ENCODE measurements at regions not wholly inside any gene's neighbourhood (a gene's known extent, or its start where the extent isn't known, plus 50 kb on each side); places are given as distances from the start of the nearest gene placed in this dataset.

DNA sequence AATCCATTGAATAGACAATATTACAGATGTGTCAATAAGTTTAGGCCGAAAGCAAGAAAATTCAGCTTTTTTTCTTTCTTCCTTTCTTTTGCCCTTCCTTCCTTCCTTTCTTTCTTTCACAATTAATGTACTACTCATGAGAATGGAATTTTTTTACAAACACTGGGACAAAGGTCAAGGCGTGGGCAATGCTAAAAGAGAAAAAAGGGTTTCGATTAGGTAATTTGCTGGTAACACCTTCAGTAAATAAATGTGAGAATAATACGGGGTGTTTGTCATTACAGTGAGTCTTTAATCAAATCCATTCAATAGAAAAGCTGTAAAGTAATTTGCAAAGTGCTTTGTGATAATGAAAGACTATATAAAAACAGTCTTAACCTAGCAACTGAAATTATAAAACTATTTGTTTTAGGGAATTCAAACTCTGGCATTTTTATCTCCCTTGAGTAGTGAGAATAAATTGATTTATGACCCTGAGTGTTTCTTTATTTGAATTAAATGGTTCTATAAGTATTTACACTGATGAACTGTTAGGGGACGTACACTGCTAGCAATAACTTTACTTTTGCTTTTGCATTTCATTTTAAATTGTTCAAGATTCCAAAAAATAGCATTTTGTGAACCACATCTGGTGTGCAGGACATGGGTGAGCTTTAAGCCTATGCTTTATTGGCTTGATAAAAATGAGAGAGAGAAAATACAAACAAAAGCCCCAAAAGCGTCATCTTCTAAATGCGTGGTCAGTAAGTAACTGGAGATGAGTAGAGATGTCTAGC is 104.2 kb upstream of the THRB start:
- no peak for DNase-seq (ENCODE audit: low read depth)
- H3K4me3 ChIP-seq (ENCODE audit: low read depth, low read length) = no peak overlapping the region
- TF ChIP-seq, protein P1, sequence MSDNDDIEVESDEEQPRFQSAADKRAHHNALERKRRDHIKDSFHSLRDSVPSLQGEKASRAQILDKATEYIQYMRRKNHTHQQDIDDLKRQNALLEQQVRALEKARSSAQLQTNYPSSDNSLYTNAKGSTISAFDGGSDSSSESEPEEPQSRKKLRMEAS (IDR thresholded peaks at IDR 0.05; ENCODE audit: low read depth, low read length) = no peak
- TF ChIP-seq, protein P2, sequence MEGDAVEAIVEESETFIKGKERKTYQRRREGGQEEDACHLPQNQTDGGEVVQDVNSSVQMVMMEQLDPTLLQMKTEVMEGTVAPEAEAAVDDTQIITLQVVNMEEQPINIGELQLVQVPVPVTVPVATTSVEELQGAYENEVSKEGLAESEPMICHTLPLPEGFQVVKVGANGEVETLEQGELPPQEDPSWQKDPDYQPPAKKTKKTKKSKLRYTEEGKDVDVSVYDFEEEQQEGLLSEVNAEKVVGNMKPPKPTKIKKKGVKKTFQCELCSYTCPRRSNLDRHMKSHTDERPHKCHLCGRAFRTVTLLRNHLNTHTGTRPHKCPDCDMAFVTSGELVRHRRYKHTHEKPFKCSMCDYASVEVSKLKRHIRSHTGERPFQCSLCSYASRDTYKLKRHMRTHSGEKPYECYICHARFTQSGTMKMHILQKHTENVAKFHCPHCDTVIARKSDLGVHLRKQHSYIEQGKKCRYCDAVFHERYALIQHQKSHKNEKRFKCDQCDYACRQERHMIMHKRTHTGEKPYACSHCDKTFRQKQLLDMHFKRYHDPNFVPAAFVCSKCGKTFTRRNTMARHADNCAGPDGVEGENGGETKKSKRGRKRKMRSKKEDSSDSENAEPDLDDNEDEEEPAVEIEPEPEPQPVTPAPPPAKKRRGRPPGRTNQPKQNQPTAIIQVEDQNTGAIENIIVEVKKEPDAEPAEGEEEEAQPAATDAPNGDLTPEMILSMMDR (IDR thresholded peaks at IDR 0.05; ENCODE audit: low read depth, low read length) = no peak
- TF ChIP-seq POLR2A (IDR thresholded peaks at IDR 0.05; ENCODE audit: extremely low read depth, insufficient read length) (no peak), MYC (IDR thresholded peaks at IDR 0.05; ENCODE audit: low read depth, low read length) (no peak)

DNA sequence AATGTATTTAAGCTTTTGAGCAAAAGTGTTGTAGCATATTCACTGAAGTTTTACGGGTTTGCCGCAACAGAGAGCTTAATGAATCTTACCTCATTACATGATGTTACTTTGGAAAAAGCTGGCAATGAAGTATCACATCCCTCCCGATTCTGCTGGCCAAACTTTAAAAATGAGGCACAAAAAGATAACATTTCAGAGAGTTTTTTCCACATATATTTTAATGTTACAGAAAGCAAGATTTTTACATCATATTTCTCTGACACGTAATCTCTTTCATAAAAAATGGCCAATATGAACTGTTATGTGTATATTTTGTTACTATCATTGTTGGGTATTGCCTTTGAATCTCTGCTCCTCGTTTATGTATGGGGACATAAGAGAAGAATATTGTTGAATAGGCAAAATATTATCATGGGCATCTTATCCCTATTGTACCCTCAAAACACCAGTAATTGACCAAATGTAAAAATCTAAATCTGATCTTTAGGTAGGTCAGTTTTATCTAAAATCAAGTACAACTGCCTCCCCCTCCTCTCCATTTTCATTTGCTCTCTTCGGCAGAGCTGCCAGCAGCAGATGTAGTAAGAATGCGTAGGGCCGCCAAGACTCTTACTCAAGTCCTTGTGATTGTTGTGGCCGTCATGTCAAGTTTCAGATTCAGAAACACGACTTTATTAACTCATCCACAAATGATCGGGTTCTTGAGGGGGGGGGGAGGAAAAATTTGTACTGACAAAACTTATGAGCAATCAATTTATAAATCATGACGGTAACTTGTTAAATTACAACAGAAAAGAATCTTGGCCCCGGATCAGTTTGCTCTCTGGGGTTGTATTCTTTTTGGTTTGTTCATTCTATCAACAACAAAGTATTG is 106.7 kb upstream of the THRB start:
- TF ChIP-seq POLR2A (IDR thresholded peaks at IDR 0.05; ENCODE audit: extremely low read depth, insufficient read length) (no peak), MYC (IDR thresholded peaks at IDR 0.05; ENCODE audit: low read depth, low read length) (no peak)
- TF ChIP-seq, protein P2 (IDR thresholded peaks at IDR 0.05; ENCODE audit: low read depth, low read length) = no peak
- TF ChIP-seq, protein P1 (IDR thresholded peaks at IDR 0.05; ENCODE audit: low read depth, low read length) = no peak
- DNase-seq (ENCODE audit: low read depth) = no peak
- H3K4me3 ChIP-seq (ENCODE audit: low read depth, low read length) = no peak overlapping the region

DNA sequence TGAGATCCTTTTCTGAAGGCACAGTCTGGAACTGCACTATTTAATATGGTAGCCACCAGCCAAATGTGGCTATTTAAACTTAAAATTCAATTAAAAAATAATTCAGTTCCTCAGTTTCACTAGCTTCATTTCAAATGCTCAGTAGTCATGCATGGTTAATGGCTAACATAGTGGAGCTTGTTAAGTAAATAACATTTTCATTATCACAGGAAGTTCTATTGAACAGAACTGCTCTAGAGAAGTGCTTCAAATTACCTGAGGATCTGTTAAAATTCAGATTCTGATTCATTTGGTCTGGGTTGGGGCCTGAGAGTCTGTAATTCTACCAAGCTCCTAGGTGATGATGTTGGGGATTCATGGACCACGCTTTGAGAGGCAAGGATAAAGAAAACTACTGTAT is 109.6 kb upstream of the THRB start:
- no peak overlapping the region for H3K4me3 ChIP-seq (ENCODE audit: low read depth, low read length)
- no peak for DNase-seq (ENCODE audit: low read depth)
- TF ChIP-seq POLR2A (IDR thresholded peaks at IDR 0.05; ENCODE audit: extremely low read depth, insufficient read length) (no peak), MYC (IDR thresholded peaks at IDR 0.05; ENCODE audit: low read depth, low read length) (no peak)
- TF ChIP-seq, protein P2 (IDR thresholded peaks at IDR 0.05; ENCODE audit: low read depth, low read length) = no peak
- TF ChIP-seq, protein P1 (IDR thresholded peaks at IDR 0.05; ENCODE audit: low read depth, low read length) = no peak

DNA sequence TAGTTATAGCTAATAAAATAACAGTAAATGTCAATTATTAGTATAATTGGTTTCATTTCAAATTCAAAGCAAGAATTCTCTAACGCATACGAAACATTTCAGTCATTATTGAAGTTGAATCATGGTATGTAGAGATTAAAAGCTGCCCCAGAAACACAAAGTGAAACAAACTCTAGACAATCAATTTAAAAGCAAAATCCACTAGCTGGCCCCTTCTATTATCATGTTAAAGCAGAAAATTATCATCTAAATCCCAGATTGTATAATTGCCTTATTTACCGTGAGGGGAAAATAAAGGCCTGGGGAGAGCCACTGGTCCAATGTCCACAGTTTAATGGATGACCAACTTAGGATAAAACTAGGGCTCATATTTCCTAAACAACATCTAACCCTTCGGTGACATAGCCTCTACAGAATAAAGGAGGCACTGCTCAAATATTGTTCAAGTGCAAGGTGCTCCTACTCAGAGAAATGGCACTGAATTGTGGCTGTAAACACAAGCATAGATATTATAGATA is 110.9 kb upstream of the THRB start:
- no peak for DNase-seq (ENCODE audit: low read depth)
- TF ChIP-seq, protein P2 (IDR thresholded peaks at IDR 0.05; ENCODE audit: low read depth, low read length) = no peak
- TF ChIP-seq POLR2A (IDR thresholded peaks at IDR 0.05; ENCODE audit: extremely low read depth, insufficient read length) (no peak), MYC (IDR thresholded peaks at IDR 0.05; ENCODE audit: low read depth, low read length) (no peak)
- TF ChIP-seq, protein P1 (IDR thresholded peaks at IDR 0.05; ENCODE audit: low read depth, low read length) = no peak
- H3K4me3 ChIP-seq (ENCODE audit: low read depth, low read length) = no peak overlapping the region

DNA sequence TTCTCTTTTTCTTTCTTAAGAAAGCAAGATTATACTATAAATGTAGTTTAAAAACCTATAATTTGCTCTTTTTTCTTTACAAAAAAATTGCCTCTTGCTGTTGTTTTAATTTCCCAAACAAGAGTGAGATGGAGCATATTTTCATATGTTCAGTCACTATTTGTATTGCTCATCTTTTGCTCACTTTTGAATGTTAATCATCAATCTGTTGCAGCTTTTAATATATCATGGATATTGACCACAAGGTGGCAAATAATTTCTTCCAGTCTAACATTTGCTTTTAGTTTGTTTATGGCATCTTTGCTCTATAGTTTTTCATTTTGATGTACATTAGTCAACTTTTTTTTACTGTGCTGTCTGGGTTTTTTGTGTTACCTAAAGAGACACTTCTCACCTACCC is 112.6 kb upstream of the THRB start:
- TF ChIP-seq, protein P1 (IDR thresholded peaks at IDR 0.05; ENCODE audit: low read depth, low read length) = no peak
- no peak for TF ChIP-seq MYC (IDR thresholded peaks at IDR 0.05; ENCODE audit: low read depth, low read length)
- TF ChIP-seq, protein P2 (IDR thresholded peaks at IDR 0.05; ENCODE audit: low read depth, low read length) = no peak
- TF ChIP-seq POLR2A (IDR thresholded peaks at IDR 0.05; ENCODE audit: extremely low read depth, insufficient read length) = no peak
- DNase-seq (ENCODE audit: low read depth) = no peak
- no peak overlapping the region for H3K4me3 ChIP-seq (ENCODE audit: low read depth, low read length)

Data from NB4 (cell line).